HAP-1 (cell line): ENCODE measurements at regions not wholly inside any gene's neighbourhood (a gene's known extent, or its start where the extent isn't known, plus 50 kb on each side); places are given as distances from the start of the nearest gene placed in this dataset.

Source experiments
- DNase-seq, 2 experiments: peaks; one replicate each; pipeline ENCODE4 v3.0.0-alpha.2; 2016 to 2020; ENCODE audit warnings: low spot score in 2 of 2
- H3K27me3 ChIP-seq: fragments of 250-450 bp; sonication (Bioruptor Pico); 2 replicates; pipeline ENCODE4 v1.5.1; 2020; ENCODE audit warnings: low read depth, mild to moderate bottlenecking, moderate library complexity
- H3K36me3 ChIP-seq: fragments of 250-450 bp; sonication (Bioruptor Pico); replicated peaks from 2 replicates; pipeline ENCODE4 v1.5.1; 2020; ENCODE audit warnings: mild to moderate bottlenecking
- H3K4me1 ChIP-seq: fragments of 250-450 bp; sonication (Bioruptor Pico); 2 replicates; pipeline ENCODE4 v1.5.1; 2020; ENCODE audit warnings: mild to moderate bottlenecking
- H3K4me3 ChIP-seq: fragments of 250-450 bp; sonication (Bioruptor Pico); 2 replicates; pipeline ENCODE4 v1.5.1; 2020; ENCODE audit warnings: mild to moderate bottlenecking, moderate library complexity
- H3K9me3 ChIP-seq: fragments of 250-450 bp; sonication (Bioruptor Pico); 2 replicates; pipeline ENCODE4 v1.5.1; 2020; ENCODE audit warnings: mild to moderate bottlenecking, moderate library complexity
- in situ Hi-C: fragments of 300-500 bp; cut with MboI; formaldehyde crosslinking; loops from 3 replicates; pipeline ENCODE4 v1.14.3; 2020; ENCODE audit warnings: low sequenced_read_pairs, inconsistent platforms, mixed read lengths

DNA sequence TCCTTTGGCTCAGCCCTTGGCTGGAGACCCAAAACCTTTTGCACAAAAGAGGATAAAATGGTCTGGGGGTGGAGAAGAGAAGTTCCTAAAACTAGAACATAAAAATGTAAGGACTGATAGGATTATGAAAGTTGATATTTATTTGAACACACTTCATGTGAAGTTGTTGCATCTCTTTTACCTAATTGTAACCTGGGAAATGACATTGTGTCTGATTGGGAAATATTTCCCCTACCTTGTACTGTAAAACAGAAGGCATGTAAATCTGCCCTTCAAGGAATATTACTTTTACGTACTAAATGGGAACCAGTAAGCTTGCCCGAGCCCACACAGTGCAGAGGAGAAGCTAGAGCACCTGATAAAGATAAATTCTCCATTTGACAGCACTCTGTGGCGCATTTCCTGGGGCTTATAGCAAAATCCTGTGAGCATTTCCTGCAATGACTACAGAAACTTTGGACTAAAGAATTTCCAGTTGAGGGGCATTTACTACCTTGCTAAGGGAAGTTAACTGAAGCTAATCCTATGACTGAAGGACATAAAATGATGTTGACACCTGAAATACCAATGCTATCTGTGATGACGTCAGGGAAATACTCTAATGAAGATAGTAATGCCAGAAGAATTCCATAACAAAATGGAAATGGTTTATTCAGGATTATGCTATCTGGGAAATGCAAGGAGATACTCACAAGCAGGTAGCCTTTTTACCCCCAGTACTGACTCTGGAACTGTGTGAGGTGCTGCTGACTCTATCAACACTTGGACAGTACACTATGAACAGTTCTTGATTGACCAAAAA, 78.3 kb upstream of the LIFR start:
- in situ Hi-C loops, result no loop called here
- no peaks in the 10 kb centered on the region; the same call in 1 of the 2 replicates for H3K9me3 ChIP-seq
- no peak overlapping the region for H3K4me3 ChIP-seq
- H3K27me3 ChIP-seq, result no peaks in the 10 kb centered on the region
- H3K36me3 ChIP-seq, result no peaks in the 10 kb centered on the region
- H3K4me1 ChIP-seq, result no peaks in the 10 kb centered on the region
- DNase-seq, result no peak

DNA sequence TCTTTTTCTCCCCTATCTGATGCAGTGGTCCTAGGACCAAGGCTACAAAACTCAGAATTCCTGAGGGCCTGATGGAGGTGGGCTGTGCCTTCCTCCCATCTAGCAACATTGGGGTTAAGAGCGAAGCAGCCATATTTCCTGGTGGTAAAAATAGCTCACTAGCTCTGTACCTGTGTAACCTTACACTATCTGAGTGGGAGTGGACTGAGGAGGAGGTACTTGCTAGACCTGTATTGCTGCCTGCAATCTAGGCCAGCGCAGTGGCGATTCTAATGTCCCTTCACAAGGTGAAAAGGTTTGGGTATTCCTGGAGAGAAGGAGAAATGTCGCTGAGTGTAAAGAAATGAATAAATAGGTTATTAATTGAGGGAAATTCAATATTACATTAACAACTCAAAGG, 80.2 kb upstream of the LIFR start:
- Histone ChIP-seq H3K27me3 (no peaks in the 10 kb centered on the region), H3K36me3 (no peaks in the 10 kb centered on the region), H3K9me3 (no peaks in the 10 kb centered on the region; the same call in 1 of the 2 replicates), H3K4me1 (no peaks in the 10 kb centered on the region), H3K4me3 (no peak overlapping the region)
- DNase-seq, result no peak
- in situ Hi-C loops, result no loop called here

DNA sequence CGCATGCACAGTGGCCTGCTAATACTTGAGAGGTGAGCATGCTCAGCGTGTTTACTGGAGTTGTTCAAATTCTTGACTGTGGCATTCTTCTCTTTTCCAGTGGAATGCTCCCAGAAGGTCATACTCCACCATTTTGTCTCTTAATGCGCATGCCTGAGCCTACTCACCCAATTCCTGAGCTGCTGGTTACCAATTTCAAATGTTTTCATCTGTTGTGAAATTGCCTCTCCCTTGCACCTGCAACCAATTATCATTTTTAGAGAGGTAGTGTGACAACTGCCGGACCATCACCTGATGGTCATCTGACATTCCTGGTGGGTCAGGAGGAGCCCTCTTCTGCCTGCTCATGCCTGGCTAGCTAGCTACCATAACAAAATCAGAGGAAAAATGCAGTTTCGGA, 82.2 kb upstream of the LIFR start:
- H3K9me3 ChIP-seq, result no peaks in the 10 kb centered on the region
- DNase-seq, result no peak
- no peaks in the 10 kb centered on the region for H3K27me3 ChIP-seq
- H3K4me3 ChIP-seq, result no peak overlapping the region
- no peaks in the 10 kb centered on the region for H3K4me1 ChIP-seq
- in situ Hi-C loops, result no loop called here
- H3K36me3 ChIP-seq, result no peaks in the 10 kb centered on the region

DNA sequence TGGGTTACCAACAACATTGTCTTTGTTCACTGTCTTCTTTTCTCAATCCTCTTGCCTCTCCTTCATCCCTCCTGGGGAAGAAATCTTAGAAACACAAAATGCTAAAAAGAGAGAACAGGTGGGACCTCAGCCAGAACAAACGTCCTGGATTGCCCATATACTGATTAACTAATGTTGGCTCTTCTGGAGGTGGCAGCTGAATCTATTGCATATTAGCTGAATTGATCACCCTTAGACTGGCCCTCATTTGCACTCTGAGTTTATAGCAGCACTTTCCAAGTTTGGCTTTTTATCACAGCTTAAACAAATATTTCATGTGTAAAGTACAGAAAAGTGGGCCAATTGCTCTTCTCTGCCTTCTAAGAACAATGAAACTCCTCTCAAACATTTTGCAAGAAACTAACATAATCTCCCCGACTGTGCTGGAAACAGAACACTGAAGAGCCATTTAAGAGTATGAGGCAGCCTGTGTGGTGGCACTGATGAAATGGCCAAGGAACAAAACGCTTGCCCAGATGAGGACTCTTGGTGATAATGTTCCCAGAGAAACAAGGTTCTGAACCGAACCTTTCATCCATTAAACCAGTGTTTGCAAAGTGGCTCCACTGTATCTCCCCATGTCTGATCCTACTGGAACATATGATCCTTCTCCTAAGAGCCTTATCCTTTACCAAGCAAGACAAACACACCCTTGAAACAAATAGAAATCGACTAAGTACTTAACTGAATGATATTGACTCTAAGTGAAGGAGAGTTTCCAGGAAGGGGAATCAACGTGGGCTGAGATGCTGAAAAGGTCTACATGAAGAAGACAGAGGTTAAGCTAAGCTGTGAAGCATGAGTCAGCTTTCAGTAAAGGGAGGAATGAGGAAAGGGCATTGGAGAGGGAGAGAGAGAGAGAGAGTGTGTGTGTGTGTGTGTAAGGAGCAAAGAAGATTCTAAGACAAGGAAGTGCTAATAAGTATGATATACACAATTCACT, 83.2 kb upstream of the LIFR start:
- no peaks in the 10 kb centered on the region for H3K27me3 ChIP-seq
- no peaks in the 10 kb centered on the region for H3K9me3 ChIP-seq
- no peak overlapping the region for H3K4me3 ChIP-seq
- DNase-seq, result no peak
- H3K36me3 ChIP-seq, result no peaks in the 10 kb centered on the region
- in situ Hi-C loops, result no loop called here
- no peaks in the 10 kb centered on the region for H3K4me1 ChIP-seq

DNA sequence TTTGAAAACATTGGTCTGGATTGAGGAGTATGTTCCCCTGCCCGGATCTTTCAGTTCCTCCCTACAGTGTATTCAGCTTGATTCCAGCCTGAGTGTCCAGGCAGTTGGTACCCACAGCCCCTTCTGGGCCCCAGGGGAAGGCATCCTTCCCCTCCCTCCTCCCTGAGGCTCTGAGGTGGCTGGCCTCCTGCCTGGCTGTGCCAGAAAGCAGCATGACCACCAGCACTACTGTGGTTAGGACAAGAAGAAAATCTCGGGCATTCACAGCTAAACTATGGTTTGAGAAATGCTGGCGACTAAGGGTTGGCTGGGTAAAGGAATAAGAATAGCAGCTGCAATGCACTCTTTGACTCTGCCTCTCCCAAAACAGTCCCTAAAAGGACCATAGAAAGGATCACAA, 84.6 kb upstream of the LIFR start:
- H3K4me3 ChIP-seq, result no peak overlapping the region
- no peaks in the 10 kb centered on the region for H3K4me1 ChIP-seq
- H3K27me3 ChIP-seq, result no peaks in the 10 kb centered on the region
- no peaks in the 10 kb centered on the region for H3K36me3 ChIP-seq
- in situ Hi-C loops, result no loop called here
- H3K9me3 ChIP-seq, result no peaks in the 10 kb centered on the region
- no peak for DNase-seq

DNA sequence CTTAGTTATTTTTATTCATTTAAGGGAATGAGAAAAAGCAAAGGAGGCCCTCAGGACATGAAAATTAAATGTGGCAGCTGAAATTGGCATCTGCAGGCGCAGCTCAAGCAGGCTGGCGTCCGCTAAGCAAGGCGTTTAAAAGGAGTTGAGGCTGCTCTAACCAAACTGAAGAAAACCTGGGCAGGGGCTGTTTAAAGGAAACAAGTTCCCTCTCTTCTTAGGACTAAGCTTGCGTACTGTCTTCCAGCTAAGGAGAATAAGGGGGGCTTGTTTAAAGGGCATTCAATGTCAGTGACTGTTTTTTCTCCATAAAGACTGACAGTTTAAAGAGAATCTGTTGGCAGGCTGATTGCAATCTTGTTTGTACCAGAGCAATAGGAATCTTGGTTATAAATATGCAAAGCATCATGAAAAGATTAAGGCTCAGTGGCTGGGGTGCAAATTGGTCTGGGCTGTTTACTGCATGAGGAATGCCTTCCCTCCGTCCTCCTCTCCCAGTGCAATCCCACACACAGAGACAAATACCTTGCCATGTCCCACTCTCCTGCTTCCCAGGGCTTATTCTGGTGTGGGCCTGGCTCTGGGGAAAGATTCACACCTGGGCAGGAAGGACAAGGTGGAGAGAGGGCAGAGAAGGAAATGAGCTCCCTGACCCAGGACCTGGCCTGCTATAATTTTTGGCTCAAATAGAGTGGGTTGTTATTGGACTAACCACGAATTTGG, 85.9 kb upstream of the LIFR start:
- DNase-seq, result no peak
- H3K36me3 ChIP-seq, result no peaks in the 10 kb centered on the region
- no peaks in the 10 kb centered on the region for H3K4me1 ChIP-seq
- in situ Hi-C loops, result no loop called here
- no peak overlapping the region for H3K4me3 ChIP-seq
- no peaks in the 10 kb centered on the region for H3K9me3 ChIP-seq
- H3K27me3 ChIP-seq, result no peaks in the 10 kb centered on the region

DNA sequence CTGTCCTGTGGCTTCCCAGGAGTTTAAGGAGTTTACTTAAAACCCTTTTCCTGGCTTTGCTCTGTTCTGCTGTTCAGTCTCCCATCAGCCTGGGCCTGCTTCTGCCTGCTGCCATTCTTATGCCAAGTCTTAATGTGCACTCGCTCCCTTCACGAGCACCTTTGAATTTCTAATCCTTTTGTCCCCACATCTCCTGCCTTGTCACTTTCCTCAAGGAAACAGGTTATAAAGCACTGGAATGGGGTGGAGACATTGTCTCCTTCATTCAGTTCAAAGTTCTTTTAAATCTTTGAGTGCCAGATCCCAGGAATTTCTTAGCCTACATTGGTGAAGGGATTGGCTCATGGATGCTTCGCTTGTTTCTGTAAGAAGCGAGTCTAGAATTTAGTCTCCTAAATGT, 87.2 kb upstream of the LIFR start:
- in situ Hi-C loops, result no loop called here
- Histone ChIP-seq H3K36me3 (no peaks in the 10 kb centered on the region), H3K4me1 (no peaks in the 10 kb centered on the region)

DNA sequence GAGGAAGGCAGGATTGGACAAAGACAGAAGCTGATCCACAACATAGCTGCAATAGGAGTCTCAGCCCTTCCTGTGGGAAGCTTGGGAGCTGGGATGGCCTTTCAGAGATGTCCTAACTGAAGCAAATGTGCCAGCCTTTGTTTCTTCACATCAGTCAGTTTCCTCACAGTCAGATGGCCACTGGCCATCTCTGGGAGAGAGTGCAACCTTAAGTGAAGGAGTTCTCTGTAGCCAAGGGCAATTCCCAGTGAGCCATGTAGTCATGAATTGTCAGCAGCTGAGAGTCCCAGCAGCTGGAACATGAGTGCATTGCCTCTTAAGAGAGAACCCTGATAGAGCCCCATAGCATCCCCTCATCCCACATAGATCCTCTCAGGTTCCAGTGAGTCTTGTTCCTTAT, 89.1 kb upstream of the LIFR start:
- Histone ChIP-seq H3K27me3 (no peaks in the 10 kb centered on the region), H3K4me1 (no peaks in the 10 kb centered on the region), H3K9me3 (no peaks in the 10 kb centered on the region), H3K4me3 (no peak overlapping the region), H3K36me3 (no peaks in the 10 kb centered on the region)
- DNase-seq, result no peak
- in situ Hi-C loops, result no loop called here

More for the DNA sequence above, 87.2 kb upstream of the LIFR start:
- H3K4me3 ChIP-seq, result no peak overlapping the region
- no peaks in the 10 kb centered on the region for H3K27me3 ChIP-seq
- DNase-seq, result no peak
- H3K9me3 ChIP-seq, result no peaks in the 10 kb centered on the region

DNA sequence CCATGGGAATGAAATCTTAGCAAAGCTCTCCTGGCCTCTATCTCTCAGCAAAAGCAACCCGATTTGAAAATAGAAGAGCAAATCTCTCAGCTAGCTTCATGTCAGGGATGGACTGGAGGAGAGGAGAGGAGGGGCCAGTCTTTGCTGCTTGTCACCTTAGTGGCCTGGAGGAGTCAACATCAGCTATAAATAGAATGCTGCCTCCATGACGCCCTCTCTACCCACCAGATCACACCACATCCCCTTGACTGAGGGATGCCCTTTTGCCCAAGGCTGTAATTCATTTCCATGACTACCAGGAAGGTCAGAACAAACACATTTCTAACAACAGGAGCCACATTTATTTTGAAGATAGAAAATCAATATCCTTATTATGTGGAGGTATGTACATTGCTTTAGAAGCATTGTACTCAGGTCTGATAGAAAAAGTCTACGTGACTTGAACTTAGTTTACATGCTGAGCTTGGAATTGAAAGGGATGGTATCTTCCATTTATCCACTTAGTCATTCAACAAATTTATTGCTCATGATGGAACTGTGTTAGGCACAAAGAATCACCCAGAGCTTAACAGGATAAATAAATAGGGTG, 92.4 kb upstream of the LIFR start:
- H3K4me3 ChIP-seq, result no peak overlapping the region
- H3K4me1 ChIP-seq, result no peaks in the 10 kb centered on the region
- no peaks in the 10 kb centered on the region for H3K9me3 ChIP-seq
- in situ Hi-C loops, result no loop called here
- DNase-seq, result no peak
- H3K36me3 ChIP-seq, result no peaks in the 10 kb centered on the region
- no peaks in the 10 kb centered on the region for H3K27me3 ChIP-seq

DNA sequence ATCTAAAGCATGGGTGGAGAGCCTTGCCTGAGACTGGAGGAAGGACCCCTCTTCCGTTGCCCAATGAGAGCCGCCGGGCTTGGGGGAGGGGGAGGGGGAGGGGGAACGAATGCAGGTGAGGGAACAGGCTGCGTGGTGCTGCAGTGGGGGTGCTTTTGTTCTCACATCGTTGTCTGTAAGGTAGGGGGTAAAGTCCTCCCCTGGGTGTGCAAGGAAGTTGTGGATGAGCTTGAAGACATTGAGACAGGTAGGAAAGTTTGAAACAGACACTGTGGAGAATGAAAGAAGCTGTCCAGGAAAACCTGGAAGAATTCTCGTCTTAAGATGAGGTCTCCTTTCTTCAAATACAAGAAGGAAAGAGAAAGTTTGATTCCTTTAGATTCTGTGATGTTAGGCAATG, 94.1 kb upstream of the LIFR start:
- Histone ChIP-seq H3K4me1 (no peaks in the 10 kb centered on the region), H3K4me3 (no peak overlapping the region), H3K9me3 (no peaks in the 10 kb centered on the region), H3K27me3 (no peaks in the 10 kb centered on the region), H3K36me3 (no peaks in the 10 kb centered on the region)
- in situ Hi-C loops, result no loop called here
- no peak for DNase-seq

DNA sequence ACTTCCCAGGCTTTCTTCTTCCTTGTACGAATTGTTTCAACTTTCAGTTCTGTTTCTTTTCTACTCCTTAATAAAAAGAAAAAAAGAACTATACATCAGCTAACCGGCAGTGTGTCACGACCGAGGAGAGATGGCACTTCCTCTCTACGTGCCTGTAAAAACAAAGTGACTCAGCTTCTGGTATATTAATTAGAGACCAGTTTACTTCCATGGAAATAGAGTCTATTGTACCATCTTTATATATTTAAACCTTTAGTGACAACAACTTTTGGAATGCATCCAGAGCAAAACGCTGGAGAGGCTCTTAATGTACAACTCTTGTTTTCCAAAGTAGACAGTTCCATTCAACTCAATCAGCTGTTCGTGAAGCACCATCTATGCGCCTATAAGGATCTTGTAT, 94.5 kb upstream of the LIFR start:
- in situ Hi-C loops, result no loop called here

DNA sequence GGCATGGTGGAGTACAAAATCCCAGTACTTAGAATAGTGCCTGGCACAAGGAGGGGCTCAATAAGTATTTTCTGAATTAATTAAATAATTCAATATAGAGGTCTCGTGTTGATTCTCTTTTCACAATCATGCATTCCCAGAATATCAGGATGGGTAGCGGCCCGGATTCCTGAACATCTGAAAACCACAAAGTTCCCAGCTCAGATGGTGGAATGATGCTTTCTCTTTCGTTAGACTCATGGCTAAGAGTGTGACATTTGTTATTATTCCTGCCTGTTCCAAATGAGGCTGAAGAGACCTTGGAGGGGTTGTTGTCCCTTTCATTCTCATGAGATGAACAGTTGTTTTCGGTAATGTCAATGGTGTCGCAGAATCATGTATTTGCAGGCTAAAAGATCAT, 95.4 kb upstream of the LIFR start:
- no peaks in the 10 kb centered on the region for H3K36me3 ChIP-seq
- no peak overlapping the region for H3K4me3 ChIP-seq
- no peaks in the 10 kb centered on the region for H3K9me3 ChIP-seq
- no peaks in the 10 kb centered on the region for H3K27me3 ChIP-seq
- no peak for DNase-seq
- H3K4me1 ChIP-seq, result no peaks in the 10 kb centered on the region
- in situ Hi-C loops, result no loop called here

More for the DNA sequence above, 94.5 kb upstream of the LIFR start:
- no peaks in the 10 kb centered on the region for H3K36me3 ChIP-seq
- no peaks in the 10 kb centered on the region for H3K9me3 ChIP-seq
- H3K4me1 ChIP-seq, result no peaks in the 10 kb centered on the region
- no peak for DNase-seq
- H3K27me3 ChIP-seq, result no peaks in the 10 kb centered on the region
- no peak overlapping the region for H3K4me3 ChIP-seq

DNA sequence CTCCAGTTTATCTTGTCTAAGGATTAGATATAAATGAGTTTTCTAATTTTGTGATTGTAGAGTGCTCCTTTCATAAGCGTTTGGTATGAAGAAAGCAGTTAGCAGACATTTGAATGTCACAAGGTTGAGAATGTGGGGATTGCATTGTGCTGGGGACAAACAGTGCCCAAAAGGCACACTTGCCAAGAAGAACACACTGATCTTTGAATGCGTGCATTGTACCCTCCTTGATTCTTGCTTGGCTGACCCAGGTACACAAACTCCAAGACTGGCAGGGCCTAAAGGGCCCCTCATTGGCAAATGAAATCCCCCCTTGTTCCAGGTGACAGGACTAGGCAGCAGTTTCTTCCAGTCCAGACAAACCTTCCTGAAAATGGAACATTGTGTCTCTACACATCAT, 96.9 kb upstream of the LIFR start:
- DNase-seq, result no peak
- H3K27me3 ChIP-seq, result no peaks in the 10 kb centered on the region
- H3K9me3 ChIP-seq, result no peaks in the 10 kb centered on the region
- no peaks in the 10 kb centered on the region for H3K36me3 ChIP-seq
- H3K4me1 ChIP-seq, result no peaks in the 10 kb centered on the region
- H3K4me3 ChIP-seq, result no peak overlapping the region
- in situ Hi-C loops, result no loop called here
